Gastroesophageal sphincter (tissue), 3 donors: ENCODE measurements at regions not wholly inside any gene's neighbourhood (a gene's known extent, or its start where the extent isn't known, plus 50 kb on each side); places are given as distances from the start of the nearest gene placed in this dataset.

Source experiments
- EP300 ChIP-seq: sonication (generic); formaldehyde crosslinking; IDR thresholded peaks from one replicate; pipeline ENCODE4 v1.6.1; 2017; ENCODE audit warnings: antibody characterized with exemption, mild to moderate bottlenecking
- TF ChIP-seq, protein P1 (sequence below), 4 experiments: fragments of 200-600 bp in 2 of 4; fragments of 450-650 bp in 2 of 4; sonication (generic) in 1 of 4; IDR thresholded peaks; one replicate each; pipeline ENCODE4 v1.5.1; 2017 to 2019; ENCODE audit warnings: antibody characterized with exemption in 4 of 4, mild to moderate bottlenecking in 2 of 4, moderate library complexity in 2 of 4

DNA sequence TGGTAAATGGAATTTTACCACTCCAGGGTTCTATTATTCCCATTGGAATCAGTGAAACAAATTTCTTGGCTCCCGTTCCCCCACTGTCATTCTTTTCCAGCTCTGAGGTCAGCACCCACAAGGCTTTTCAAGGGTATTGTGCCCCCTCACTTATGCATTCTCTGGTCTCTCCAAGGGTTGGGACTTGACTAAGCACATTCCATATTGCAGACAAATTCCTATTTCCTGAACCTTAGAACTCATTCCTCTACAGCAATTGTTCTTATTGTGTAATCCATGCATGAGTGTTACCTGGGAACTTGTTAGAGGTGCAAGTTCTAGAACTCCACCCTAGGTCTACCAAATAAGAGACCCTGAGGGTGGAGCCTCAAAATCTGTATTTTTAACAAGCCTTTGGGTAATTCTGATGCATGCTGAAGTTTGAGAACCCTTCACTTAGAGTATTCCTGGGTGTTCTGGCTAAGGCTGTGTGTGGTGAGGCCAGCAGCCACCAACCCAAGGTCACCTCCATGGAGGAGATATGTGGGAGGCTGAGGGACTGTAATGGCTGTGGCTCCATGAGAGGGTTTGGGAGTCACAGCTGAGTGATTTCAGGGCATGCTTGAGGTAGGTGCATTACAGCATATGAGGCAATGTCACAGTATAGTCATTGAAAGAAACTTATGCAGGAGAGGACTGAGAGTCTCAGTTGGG lies 150.9 kb downstream of the TTC6 start:
- TF ChIP-seq, protein P1, sequence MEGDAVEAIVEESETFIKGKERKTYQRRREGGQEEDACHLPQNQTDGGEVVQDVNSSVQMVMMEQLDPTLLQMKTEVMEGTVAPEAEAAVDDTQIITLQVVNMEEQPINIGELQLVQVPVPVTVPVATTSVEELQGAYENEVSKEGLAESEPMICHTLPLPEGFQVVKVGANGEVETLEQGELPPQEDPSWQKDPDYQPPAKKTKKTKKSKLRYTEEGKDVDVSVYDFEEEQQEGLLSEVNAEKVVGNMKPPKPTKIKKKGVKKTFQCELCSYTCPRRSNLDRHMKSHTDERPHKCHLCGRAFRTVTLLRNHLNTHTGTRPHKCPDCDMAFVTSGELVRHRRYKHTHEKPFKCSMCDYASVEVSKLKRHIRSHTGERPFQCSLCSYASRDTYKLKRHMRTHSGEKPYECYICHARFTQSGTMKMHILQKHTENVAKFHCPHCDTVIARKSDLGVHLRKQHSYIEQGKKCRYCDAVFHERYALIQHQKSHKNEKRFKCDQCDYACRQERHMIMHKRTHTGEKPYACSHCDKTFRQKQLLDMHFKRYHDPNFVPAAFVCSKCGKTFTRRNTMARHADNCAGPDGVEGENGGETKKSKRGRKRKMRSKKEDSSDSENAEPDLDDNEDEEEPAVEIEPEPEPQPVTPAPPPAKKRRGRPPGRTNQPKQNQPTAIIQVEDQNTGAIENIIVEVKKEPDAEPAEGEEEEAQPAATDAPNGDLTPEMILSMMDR (IDR thresholded peaks at IDR 0.05) = no peak
- TF ChIP-seq EP300 = no peak
